GM12874 (cell line): ENCODE measurements at regions not wholly inside any gene's neighbourhood (a gene's known extent, or its start where the extent isn't known, plus 50 kb on each side); places are given as distances from the start of the nearest gene placed in this dataset.

Experiments
- CTCF ChIP-seq: IDR thresholded peaks from 2 replicates; pipeline ENCODE4 v1.5.1; 2011; ENCODE audit warnings: low read depth, mild to moderate bottlenecking, control low read depth, low read length, moderate library complexity; ENCODE audit not compliant: insufficient read depth

DNA sequence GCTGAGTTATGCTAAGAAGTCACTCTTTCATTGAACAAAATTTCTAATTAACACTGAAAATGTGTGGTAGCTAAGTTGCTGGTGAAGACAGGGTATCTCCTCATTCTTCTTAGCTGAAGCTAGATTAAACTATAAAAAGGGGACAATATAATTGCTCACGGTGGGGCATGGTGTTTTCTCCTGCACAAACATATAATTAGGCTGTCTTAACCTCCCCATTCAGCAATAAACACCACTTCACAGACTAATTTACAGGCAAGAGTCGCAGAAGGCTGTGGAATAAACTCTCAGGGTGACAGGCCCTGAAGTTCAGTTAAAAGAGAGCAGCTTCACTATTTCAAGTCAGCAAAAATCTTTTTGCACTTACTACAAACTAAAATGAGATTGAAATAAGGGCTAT lies 338.9 kb upstream of the NT5E start:
- TF ChIP-seq CTCF, result no peak

DNA sequence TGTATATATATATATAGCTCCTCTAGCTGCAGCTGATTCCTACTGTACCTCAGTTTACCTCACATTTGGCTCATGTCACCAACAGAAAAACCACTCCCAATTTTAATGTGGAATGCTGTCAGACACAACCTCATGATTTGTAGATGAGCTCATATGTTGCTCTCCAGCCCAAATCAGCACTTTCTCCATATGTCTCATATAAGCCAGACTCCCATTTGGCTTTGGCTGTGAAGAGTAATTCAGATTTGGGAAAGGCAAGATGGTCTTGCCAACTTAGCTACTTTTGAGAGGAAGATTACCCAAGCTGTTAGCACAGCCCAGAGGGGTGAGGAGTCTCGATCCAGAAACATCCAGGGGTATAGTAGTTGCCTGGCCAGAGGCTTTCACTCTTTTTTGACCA lies 342.2 kb upstream of the NT5E start:
- TF ChIP-seq CTCF, result no peak

DNA sequence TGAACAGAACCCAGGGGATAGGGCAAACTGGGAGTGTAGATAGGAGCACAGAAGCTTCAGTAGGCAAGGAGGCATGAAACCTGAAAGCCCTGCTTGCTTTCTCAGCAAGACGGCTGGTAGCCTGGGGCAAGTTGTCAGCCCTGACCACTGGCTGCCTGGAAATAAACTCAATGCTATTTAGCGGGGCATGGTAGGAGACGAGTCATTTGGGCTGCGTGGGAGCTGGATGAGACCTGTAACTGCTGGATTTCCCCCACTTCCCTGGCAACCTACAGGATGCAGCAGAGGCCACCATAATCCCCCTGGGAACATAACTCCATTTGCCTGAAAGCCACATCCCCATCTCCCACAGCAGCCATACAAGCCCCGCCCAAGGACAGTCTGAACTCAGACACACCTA lies 332.6 kb upstream of the TBX18 start:
- TF ChIP-seq CTCF, result no peak

GRCh38 chr6:85092226-85092625 lies 327.8 kb upstream of the TBX18 start:
- TF ChIP-seq CTCF, result no peak

GRCh38 chr6:85089255-85089654 lies 324.9 kb upstream of the TBX18 start:
- TF ChIP-seq CTCF, result no peak

DNA sequence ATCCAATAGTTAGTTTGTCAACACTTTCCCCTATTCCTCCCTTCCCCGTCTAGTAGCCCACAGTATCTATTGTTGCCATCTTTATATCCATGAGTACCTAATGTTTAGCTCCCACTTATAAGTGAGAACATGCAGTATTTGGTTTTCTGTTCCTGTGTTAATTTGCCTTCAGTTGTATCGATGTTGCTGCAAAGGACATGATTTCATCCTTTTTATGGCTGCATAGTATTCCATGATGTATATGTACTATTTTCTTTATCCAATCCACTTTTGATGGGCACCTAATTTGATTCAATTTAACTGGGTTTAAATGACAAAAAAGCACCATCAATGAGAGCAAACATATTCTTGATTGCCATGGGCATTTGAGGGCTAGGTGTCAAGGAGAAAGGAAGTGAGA lies 321.5 kb upstream of the TBX18 start:
- no peak for TF ChIP-seq CTCF

GRCh38 chr6:85081102-85081501 lies 316.7 kb upstream of the TBX18 start:
- no peak for TF ChIP-seq CTCF

GRCh38 chr6:85079761-85080160 lies 315.4 kb upstream of the TBX18 start:
- TF ChIP-seq CTCF, result no peak
